ENCODE measurements at regions not wholly inside any gene's neighbourhood (a gene's known extent, or its start where the extent isn't known, plus 50 kb on each side); places are given as distances from the start of the nearest gene placed in this dataset.

DNA sequence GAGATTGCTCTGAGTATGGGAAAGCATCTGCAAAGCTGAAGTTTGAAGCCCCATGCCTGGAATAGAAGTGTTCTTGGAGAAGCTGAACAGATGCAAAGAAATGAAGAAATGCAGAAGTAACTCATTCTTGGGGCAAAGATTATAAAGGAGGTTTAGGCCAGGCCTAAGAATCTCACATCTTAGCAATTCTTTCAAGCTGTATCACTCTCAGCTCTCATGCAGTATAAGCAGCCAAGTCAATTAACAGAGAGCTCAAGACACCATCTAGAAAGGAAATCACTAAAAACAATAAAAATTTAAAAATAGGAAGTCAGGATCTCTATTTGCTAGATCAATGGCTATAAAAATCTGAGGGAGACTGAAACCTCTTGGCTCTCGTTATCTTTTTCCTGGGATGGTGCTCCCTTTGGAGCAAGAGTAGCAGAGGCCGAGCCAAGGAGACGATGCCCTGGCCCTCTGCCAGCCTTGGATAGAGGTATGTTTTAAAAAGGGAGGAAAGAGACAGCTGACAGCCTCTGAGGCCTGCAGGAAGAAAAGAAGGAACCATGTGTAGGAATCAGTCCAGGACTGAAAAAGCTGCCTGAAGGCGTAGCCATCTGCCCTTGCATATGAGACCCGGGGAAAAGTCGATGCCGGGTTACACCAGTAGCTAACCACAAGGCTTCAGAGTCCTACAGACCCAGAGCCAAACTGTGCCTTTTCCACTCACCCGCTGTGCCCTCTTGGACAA lies 229.8 kb downstream of the BLID start:
- TF ChIP-seq, protein P1, sequence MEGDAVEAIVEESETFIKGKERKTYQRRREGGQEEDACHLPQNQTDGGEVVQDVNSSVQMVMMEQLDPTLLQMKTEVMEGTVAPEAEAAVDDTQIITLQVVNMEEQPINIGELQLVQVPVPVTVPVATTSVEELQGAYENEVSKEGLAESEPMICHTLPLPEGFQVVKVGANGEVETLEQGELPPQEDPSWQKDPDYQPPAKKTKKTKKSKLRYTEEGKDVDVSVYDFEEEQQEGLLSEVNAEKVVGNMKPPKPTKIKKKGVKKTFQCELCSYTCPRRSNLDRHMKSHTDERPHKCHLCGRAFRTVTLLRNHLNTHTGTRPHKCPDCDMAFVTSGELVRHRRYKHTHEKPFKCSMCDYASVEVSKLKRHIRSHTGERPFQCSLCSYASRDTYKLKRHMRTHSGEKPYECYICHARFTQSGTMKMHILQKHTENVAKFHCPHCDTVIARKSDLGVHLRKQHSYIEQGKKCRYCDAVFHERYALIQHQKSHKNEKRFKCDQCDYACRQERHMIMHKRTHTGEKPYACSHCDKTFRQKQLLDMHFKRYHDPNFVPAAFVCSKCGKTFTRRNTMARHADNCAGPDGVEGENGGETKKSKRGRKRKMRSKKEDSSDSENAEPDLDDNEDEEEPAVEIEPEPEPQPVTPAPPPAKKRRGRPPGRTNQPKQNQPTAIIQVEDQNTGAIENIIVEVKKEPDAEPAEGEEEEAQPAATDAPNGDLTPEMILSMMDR (IDR thresholded peaks at IDR 0.05; ENCODE audit: low read depth, low read length, missing control alignments) = no peak
- DNase-seq (ENCODE audit: extremely low read depth, low read depth) = no peak
- H3K4me3 ChIP-seq (replicated peaks; ENCODE audit: low read depth, low read length) = no peak overlapping the region

DNA sequence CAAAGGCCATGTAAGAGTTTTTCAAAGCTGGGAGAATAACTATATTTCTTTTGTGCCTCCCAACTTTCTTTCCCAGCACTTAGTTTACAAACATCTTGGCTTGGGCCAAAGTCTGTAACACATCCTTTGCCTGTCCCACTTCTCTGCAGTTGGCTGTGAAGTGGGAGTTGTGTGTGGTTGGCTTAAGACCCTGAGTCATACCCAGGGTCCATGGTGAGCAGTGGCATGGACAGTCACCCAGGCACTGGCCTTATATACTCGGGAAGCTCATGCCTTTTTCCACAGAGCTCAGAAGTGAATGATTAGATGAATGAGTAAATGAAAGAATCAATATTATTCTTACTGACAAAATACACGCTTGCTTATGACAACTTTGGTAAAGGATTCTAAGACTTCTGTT lies 231.4 kb downstream of the BLID start:
- H3K4me3 ChIP-seq (replicated peaks; ENCODE audit: low read depth, low read length) = no peak overlapping the region
- DNase-seq (ENCODE audit: extremely low read depth, low read depth) = no peak
- TF ChIP-seq, protein P1 (IDR thresholded peaks at IDR 0.05; ENCODE audit: low read depth, low read length, missing control alignments) = no peak

DNA sequence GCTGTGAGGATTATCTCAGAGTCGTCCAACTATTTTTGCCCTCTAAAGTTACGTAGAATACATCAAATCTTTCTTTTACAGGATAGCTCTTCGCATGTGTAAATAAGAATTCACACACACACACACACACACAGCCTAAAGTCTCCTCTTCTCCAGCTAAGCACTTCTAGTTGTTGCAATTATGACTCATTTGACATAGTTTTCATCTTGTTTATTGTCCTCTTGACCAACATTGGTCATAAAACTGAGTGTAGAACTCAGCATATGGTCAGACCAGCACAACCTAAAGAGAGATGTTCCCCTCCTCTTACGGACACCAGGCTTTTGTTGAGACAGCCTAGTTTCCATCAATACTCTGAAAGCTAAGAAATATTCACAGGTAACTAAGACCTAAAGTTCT lies 234.2 kb downstream of the BLID start:
- TF ChIP-seq, protein P1 (IDR thresholded peaks at IDR 0.05; ENCODE audit: low read depth, low read length, missing control alignments) = no peak
- H3K4me3 ChIP-seq (replicated peaks; ENCODE audit: low read depth, low read length) = no peak overlapping the region
- DNase-seq (ENCODE audit: extremely low read depth, low read depth) = no peak

DNA sequence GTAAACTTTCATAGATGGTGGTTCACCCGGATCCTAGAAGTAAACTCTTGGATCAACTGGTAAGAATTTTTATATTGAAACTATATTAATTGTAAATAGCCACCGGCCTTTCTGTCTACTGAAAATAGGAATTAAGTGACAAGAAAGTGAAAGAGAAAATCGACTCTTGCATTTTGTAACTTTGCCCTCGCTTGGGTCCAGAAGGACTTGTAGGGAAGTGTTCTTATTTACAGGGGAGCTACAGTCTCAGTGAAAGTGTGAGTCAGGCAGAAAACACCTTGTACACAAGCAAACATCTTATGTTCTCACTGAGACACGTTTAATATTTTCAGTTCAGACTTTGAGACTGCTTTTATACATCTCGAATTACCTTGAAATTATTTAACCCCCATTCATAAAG lies 238.9 kb downstream of the BLID start:
- no peak overlapping the region for H3K4me3 ChIP-seq (replicated peaks; ENCODE audit: low read depth, low read length)
- DNase-seq (ENCODE audit: extremely low read depth, low read depth) = no peak

DNA sequence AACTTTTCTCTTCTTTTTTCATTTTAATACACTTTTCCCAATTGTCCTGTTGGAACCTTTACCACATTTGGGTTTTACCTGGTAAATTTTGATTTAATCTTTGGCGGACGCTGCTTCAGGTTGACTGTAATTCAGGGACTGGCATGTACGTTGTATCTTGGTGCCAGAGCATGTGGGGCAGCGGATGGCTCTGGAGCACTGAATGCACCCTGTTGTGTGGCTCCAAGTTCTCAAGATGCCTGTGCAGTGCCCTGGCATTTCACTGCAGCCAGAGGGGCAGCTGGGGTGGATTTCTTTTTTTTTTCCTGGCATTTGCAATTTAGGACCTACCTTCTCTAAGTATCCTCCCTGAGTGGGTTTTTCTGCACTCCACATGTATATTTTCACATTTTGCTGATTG lies 242.2 kb downstream of the BLID start:
- no peak for DNase-seq (ENCODE audit: extremely low read depth, low read depth)
- TF ChIP-seq, protein P1 (IDR thresholded peaks at IDR 0.05; ENCODE audit: low read depth, low read length, missing control alignments) = no peak
- H3K4me3 ChIP-seq (replicated peaks; ENCODE audit: low read depth, low read length) = no peak overlapping the region

More for the DNA sequence above, 238.9 kb downstream of the BLID start:
- TF ChIP-seq, protein P1 (IDR thresholded peaks at IDR 0.05; ENCODE audit: low read depth, low read length, missing control alignments) = no peak

DNA sequence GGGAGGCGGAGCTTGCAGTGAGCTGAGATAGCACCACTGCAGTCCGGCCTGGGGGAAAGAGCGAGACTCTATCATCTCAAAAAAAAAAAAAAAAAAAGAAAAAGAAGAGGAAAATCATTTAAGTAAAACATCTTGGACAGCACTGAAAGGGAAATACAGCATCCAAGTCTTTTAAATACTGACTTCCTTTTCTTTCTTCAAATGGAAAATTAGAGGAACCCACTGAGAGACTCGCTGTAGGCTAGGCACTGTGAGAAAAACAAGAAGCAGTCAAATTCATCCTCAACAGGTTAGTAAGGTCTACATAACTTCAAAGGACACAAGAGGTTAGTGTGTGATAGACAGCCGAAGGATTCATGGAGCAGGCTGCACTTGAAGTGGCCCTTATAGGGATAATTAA lies 243.7 kb downstream of the BLID start:
- no peak for DNase-seq (ENCODE audit: extremely low read depth, low read depth)
- no peak overlapping the region for H3K4me3 ChIP-seq (replicated peaks; ENCODE audit: low read depth, low read length)
- TF ChIP-seq, protein P1 (IDR thresholded peaks at IDR 0.05; ENCODE audit: low read depth, low read length, missing control alignments) = no peak

Data from HFF-Myc (cell line).